ENCODE measurements at regions not wholly inside any gene's neighbourhood (a gene's known extent, or its start where the extent isn't known, plus 50 kb on each side); places are given as distances from the start of the nearest gene placed in this dataset.
A peak's percentile ranks its signal among the peaks of the same experiment; 100 is the strongest.

DNA sequence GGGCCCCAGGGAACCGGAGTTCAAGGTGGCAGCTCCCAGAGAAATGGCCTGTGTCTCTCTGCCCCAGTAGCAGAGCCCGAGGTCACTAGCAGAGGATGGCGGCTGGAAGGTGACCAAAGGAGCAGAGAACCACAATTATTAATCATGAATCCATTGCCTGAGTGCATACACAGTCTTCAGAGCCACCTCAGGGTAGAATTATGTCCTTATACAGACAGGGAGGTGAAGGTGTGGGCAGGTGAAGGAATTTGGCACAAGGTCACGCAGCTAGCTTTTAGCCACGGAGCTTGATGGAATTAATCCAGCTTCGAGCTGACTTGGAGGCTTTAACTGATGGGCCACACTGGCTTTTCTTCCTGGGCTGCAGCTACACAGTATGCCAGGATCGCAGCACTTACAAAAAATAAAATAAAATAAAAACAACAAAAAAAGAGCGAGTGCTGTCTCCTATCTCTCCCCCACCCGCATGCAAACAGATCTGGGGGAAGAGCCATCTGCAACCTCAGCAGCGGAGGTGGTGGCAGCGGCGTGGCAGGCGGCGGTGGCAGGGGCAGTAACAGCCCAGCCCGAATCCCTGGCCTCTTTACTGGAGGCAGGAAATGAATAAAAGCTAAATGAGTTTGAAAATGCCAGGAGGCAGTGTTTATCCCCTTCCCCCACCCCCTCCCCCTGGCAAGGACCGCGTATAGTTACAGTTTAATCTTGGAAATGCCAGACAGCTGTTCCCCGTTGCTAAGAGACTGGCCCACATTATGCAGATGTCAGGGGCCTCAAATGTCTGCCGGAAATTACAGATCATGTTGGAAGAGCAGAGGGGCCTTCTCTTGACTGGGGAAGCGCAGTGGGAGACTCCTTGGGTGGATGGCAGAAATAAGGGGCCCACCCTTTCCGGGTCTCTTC is 93.5 kb downstream of the LRRC74A start:
- Mint-ChIP-seq H3K4me3 (peak overlapping the region; percentile 30), H3K36me3 (ENCODE audit: low read depth) (no peaks in the 10 kb centered on the region), H3K27ac (no peak overlapping the region), H3K27me3 (ENCODE audit: insufficient read depth) (no peaks in the 10 kb centered on the region), H3K9me3 (no peaks in the 10 kb centered on the region), H3K4me1 (ENCODE audit: low read depth) (peaks cover 51% of the 10 kb centered on the region)
- no peak for DNase-seq (ENCODE audit: low spot score)
- intact Hi-C loops (cut with micrococcal nuclease) = no loop called here
